ENCODE measurements at regions not wholly inside any gene's neighbourhood (a gene's known extent, or its start where the extent isn't known, plus 50 kb on each side); places are given as distances from the start of the nearest gene placed in this dataset.
"Not testable (repeated sequence)": the region's sequence is repeated elsewhere in the genome, so short reads cannot be mapped to it uniquely, and the experiment has no call there.

DNA sequence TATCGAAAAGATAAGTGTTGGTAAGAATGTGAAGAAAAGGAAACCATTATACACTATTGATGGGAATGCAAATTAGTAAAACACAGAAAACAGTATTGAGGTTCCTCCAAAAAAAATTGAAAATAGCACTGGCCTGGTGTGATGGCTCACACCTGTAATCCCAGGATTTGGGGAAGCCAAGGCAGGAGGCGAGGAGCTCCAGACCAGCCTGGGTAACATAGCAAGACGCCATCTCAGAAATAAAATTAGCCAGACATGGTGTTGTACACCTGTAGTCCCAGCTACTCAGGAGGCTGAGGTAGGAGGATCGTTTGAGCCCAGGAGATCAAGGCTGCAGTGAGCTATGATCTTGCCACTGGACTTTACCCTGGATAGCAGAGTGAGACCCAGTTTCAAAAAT is 5303.4 kb upstream of the TPTE start:
- not testable (repeated sequence) for H3K4me1 Mint-ChIP-seq (ENCODE audit: unreplicated experiment); H3K36me3 Mint-ChIP-seq (ENCODE audit: unreplicated experiment); H3K27me3 Mint-ChIP-seq (ENCODE audit: unreplicated experiment); H3K27ac Mint-ChIP-seq (ENCODE audit: unreplicated experiment); DNase-seq (ENCODE audit: extremely low spot score, unreplicated experiment); H3K4me3 Mint-ChIP-seq (ENCODE audit: unreplicated experiment)
- peaks cover 47% of the 10 kb centered on the region for H3K9me3 Mint-ChIP-seq (ENCODE audit: unreplicated experiment)

DNA sequence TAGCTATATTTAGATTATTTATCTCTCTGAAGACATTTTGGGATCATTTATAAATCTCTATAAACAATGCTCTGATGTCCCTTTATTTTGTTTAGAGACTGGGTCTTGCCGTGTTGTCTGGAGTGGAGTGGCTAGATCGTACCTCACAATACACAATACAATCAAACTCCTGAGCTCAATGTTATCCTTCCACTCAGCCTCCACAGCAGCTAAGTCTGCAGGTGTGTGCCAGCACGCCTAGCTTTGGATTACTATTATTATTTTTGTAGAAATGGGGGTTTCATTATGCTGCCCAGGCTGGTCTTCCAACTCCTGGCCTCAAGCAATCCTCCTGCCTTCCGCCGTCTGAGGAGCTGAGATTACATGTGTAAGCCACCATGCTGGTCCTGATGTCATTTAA is 5301.4 kb upstream of the TPTE start:
- not testable (repeated sequence) for H3K36me3 Mint-ChIP-seq (ENCODE audit: unreplicated experiment); H3K27ac Mint-ChIP-seq (ENCODE audit: unreplicated experiment); H3K4me3 Mint-ChIP-seq (ENCODE audit: unreplicated experiment); DNase-seq (ENCODE audit: extremely low spot score, unreplicated experiment); H3K4me1 Mint-ChIP-seq (ENCODE audit: unreplicated experiment); H3K27me3 Mint-ChIP-seq (ENCODE audit: unreplicated experiment)
- peaks cover 67% of the 10 kb centered on the region for H3K9me3 Mint-ChIP-seq (ENCODE audit: unreplicated experiment)

DNA sequence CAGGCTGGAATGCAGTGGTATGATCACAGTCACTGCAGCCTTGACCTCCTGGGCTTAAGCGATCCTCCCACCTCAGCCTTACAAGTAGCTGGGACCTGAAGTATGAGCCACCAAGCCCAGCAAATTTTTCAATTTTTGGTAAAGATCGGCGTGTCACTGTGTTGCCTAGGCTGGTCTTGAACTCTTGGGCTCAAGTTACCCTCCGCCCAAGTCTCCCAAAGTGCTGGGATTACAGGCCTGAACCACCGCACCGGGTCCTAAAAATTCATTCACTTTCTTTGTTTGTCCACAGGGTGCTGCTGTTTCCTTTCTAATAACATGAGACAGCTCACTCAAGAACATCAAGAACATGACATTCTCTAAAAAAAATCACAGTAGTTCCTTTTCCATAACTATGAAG is 5300.9 kb upstream of the TPTE start:
- H3K4me3 Mint-ChIP-seq (ENCODE audit: unreplicated experiment); DNase-seq (ENCODE audit: extremely low spot score, unreplicated experiment); H3K36me3 Mint-ChIP-seq (ENCODE audit: unreplicated experiment); H3K27ac Mint-ChIP-seq (ENCODE audit: unreplicated experiment); H3K27me3 Mint-ChIP-seq (ENCODE audit: unreplicated experiment); H3K4me1 Mint-ChIP-seq (ENCODE audit: unreplicated experiment): not testable (repeated sequence)
- H3K9me3 Mint-ChIP-seq (ENCODE audit: unreplicated experiment) = peaks cover 70% of the 10 kb centered on the region

DNA sequence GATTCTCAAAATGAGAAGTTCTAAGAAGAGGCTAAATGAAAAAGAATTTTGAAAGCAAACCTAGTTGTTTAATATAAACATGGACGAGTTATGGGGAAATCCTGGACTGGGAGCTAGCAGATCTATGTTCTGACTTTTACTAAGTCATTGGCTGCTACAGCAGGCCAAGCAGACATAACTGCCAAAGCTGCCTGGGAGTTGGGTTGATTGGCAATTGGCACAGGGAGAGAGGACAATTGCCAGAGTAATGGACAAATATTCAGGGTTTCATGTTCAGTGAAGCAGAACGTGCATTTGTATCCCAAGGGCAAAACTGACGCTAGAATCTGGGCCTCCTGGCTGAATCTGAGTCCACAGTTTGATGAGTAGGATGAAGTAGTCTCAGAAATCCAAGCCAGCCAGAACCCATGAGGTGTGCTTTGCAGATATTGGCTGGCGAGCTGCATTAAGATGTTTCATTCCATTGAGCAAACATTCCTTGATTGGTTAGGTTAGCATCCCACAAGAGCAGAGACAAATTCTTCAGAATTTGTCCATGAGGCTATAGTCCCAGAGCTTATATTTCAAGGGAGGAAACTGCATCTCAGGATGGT is 5299.8 kb upstream of the TPTE start:
- not testable (repeated sequence) for H3K4me3 Mint-ChIP-seq (ENCODE audit: unreplicated experiment); H3K4me1 Mint-ChIP-seq (ENCODE audit: unreplicated experiment); H3K27me3 Mint-ChIP-seq (ENCODE audit: unreplicated experiment); H3K27ac Mint-ChIP-seq (ENCODE audit: unreplicated experiment); DNase-seq (ENCODE audit: extremely low spot score, unreplicated experiment); H3K36me3 Mint-ChIP-seq (ENCODE audit: unreplicated experiment)
- peaks cover 77% of the 10 kb centered on the region for H3K9me3 Mint-ChIP-seq (ENCODE audit: unreplicated experiment)

DNA sequence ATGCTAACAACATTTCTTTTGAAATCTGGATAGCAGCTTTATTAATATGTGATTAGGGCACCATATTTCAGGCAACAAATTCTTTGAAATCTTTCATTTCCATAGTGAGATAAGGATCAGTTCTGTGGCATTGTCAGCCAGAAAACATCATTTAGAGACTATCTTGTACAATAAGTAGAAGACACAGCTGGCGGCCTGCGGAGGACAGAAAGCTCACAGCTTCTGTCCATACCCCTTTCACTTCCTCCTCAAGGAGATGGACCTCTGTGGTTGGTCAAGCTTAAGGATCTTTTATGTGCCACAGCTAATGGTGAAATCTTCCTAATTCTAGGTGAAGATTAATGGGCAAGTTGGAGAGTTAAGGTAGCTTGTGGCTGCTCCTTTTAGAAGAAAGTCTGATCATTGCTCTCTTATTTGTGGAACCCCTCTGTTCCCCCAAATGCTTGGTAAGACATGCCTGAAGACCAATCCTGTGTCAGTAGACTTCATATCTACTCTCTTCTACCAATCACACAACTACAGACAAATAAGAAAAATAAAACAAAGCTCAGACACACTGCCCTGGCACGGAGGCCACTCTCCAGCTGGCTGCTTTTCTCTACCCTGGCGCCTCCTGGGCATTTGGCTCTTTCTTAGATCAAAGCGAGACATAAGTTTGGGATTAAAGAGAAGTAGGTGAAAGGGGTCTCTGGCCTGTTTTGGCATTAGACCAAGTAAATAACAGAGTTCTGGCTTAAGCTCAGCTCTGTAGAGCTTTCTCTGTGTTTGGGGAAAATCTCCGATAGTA is 5298.2 kb upstream of the TPTE start:
- H3K4me3 Mint-ChIP-seq (ENCODE audit: unreplicated experiment); DNase-seq (ENCODE audit: extremely low spot score, unreplicated experiment); H3K27me3 Mint-ChIP-seq (ENCODE audit: unreplicated experiment); H3K27ac Mint-ChIP-seq (ENCODE audit: unreplicated experiment); H3K4me1 Mint-ChIP-seq (ENCODE audit: unreplicated experiment); H3K36me3 Mint-ChIP-seq (ENCODE audit: unreplicated experiment): not testable (repeated sequence)
- peaks cover 77% of the 10 kb centered on the region for H3K9me3 Mint-ChIP-seq (ENCODE audit: unreplicated experiment)

DNA sequence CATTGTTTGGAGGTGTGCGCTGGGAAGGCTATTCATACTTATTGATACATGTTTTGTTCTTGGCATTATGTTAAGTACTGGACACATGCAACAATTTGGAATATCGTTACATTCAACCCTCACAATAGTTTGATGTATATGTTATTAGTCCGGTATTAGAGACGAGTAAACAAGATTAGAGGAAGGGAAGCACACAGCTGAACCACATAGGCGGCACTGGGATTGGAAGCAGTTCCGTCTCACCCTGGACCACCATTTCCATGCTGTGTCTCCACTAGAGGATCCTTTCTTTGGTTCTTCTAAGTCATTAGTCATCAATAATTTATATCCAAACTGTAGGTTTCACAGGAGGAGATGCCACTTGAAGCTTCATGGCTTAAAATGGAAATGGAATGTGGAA is 5297.2 kb upstream of the TPTE start:
- H3K27me3 Mint-ChIP-seq (ENCODE audit: unreplicated experiment); H3K27ac Mint-ChIP-seq (ENCODE audit: unreplicated experiment); H3K4me3 Mint-ChIP-seq (ENCODE audit: unreplicated experiment); H3K36me3 Mint-ChIP-seq (ENCODE audit: unreplicated experiment); H3K4me1 Mint-ChIP-seq (ENCODE audit: unreplicated experiment); DNase-seq (ENCODE audit: extremely low spot score, unreplicated experiment): not testable (repeated sequence)
- peaks cover 78% of the 10 kb centered on the region for H3K9me3 Mint-ChIP-seq (ENCODE audit: unreplicated experiment)

DNA sequence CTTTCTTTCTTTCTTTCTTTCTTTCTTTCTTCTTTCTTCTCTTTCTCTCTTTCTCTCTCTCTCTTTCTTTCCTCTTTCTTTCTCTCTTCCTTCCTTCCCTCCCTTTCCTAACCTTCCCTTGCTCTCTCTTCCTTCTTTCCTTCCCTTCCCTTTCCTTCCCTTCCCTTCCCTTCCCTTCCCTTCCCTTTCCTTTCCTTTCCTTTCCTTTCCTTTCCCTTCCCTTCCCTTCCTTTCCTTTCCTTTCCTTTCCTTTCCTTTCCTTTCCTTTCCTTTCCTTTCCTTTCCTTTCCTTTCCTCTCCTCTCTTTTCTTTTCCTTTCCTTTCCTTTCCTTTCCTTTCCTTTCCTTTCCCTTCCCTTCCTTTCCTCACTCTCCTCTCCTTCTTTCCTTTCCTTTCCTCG is 5294.1 kb upstream of the TPTE start:
- not testable (repeated sequence) for H3K36me3 Mint-ChIP-seq (ENCODE audit: unreplicated experiment); H3K4me3 Mint-ChIP-seq (ENCODE audit: unreplicated experiment); DNase-seq (ENCODE audit: extremely low spot score, unreplicated experiment); H3K27ac Mint-ChIP-seq (ENCODE audit: unreplicated experiment); H3K27me3 Mint-ChIP-seq (ENCODE audit: unreplicated experiment); H3K4me1 Mint-ChIP-seq (ENCODE audit: unreplicated experiment)
- peaks cover 79% of the 10 kb centered on the region for H3K9me3 Mint-ChIP-seq (ENCODE audit: unreplicated experiment)

DNA sequence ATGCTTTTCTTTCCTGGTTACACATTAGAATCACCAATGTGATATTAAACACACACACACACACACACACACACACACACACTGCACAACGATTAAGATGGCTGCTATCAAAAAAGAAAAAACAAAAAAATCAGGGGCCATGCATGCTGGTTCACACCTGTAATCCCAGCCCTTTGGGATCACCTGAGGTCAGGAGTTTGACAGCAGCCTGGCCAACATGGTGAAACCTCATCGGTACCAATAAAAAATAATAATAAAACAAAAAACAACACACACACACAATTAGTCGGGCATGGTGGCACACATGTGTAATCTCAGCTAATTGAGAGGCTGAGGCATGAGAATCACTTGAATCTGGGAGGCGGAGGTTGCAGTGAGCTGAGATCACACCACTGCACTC is 5290.8 kb upstream of the TPTE start:
- DNase-seq (ENCODE audit: extremely low spot score, unreplicated experiment); H3K4me3 Mint-ChIP-seq (ENCODE audit: unreplicated experiment); H3K4me1 Mint-ChIP-seq (ENCODE audit: unreplicated experiment); H3K27ac Mint-ChIP-seq (ENCODE audit: unreplicated experiment); H3K36me3 Mint-ChIP-seq (ENCODE audit: unreplicated experiment); H3K27me3 Mint-ChIP-seq (ENCODE audit: unreplicated experiment): not testable (repeated sequence)
- H3K9me3 Mint-ChIP-seq (ENCODE audit: unreplicated experiment) = peaks cover 80% of the 10 kb centered on the region

DNA sequence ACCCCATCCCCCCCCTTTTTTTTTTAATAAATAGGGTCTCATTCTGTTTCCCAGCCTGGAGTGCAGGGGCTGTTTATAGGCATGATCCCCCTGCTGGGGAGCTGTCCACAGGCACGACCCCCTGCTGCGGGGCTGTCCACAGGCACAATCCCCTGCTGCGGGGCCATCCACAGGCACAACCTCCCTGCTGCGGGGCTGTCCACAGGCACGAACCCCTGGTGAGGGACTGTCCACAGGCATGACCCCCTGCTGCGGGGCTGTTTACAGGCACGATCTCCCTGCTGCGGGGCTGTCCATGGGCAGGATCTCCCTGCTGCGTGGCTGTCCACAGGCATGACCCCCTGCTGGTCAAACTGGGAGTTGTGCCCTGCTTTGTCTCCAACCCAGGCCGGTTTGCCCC is 5290.1 kb upstream of the TPTE start:
- peaks cover 78% of the 10 kb centered on the region for H3K9me3 Mint-ChIP-seq (ENCODE audit: unreplicated experiment)
- not testable (repeated sequence) for H3K4me3 Mint-ChIP-seq (ENCODE audit: unreplicated experiment); H3K4me1 Mint-ChIP-seq (ENCODE audit: unreplicated experiment); DNase-seq (ENCODE audit: extremely low spot score, unreplicated experiment); H3K27me3 Mint-ChIP-seq (ENCODE audit: unreplicated experiment); H3K36me3 Mint-ChIP-seq (ENCODE audit: unreplicated experiment); H3K27ac Mint-ChIP-seq (ENCODE audit: unreplicated experiment)

DNA sequence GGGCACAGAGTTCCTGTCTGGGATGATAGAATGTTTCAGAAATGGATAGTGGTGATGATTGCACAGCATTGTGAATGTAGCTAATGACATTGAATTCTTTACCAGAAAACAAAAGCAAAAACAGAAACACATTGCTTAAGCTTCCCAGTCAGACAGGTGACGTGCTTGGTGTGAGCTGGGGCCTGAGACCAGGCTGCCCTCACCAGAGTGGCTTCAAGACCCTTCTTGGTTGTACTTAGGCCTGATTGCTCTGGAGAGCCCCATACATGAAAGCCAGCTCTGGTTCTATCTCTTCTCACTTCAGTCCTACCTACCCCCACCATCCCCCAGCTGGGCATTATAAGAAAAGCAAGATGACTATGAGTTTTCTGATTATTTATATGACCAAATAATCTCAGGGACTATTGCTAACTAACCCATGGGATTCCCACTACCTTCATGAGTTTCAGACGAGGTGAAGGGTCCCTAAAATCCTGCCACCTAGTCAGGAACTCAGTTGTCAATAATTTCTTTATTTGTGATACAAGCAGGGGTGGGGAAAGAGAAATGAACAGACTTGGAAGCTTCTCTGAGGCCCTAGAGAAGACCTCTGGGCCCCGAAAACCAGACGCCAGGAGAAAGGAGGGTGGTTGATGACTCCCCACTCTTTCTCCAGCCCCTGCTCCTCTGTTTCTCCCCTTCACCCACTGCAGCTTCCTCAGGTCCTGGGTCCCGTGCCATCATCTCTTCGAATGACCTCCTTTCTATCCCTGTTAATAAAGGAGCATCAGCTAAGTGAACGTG is 5289.0 kb upstream of the TPTE start:
- DNase-seq (ENCODE audit: extremely low spot score, unreplicated experiment); H3K36me3 Mint-ChIP-seq (ENCODE audit: unreplicated experiment); H3K4me1 Mint-ChIP-seq (ENCODE audit: unreplicated experiment); H3K27ac Mint-ChIP-seq (ENCODE audit: unreplicated experiment); H3K4me3 Mint-ChIP-seq (ENCODE audit: unreplicated experiment); H3K27me3 Mint-ChIP-seq (ENCODE audit: unreplicated experiment): not testable (repeated sequence)
- peaks cover 75% of the 10 kb centered on the region for H3K9me3 Mint-ChIP-seq (ENCODE audit: unreplicated experiment)

DNA sequence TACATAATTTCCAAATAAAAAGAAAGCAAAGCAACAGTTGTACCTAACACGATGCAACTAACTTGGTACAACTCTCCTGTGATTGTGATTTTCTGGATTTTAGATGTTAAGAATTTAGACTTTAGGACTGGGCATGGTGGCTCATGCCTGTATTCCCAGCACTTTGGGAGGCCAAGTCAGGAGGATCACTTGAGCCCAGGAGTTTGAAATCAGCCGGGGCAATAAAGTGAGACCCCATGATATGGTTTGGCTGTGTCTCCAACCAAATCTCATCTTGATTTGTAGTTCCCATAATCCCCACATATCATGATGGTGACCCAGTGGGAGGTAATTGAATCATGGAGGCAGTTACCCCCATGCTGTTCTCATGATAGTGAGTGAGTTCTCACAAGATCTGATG is 5285.6 kb upstream of the TPTE start:
- H3K4me1 Mint-ChIP-seq (ENCODE audit: unreplicated experiment); H3K27ac Mint-ChIP-seq (ENCODE audit: unreplicated experiment); H3K27me3 Mint-ChIP-seq (ENCODE audit: unreplicated experiment); H3K36me3 Mint-ChIP-seq (ENCODE audit: unreplicated experiment); DNase-seq (ENCODE audit: extremely low spot score, unreplicated experiment); H3K4me3 Mint-ChIP-seq (ENCODE audit: unreplicated experiment): not testable (repeated sequence)
- peaks cover 63% of the 10 kb centered on the region for H3K9me3 Mint-ChIP-seq (ENCODE audit: unreplicated experiment)

All from osteocyte (in vitro differentiated cells).